ENCODE measurements at regions not wholly inside any gene's neighbourhood (a gene's known extent, or its start where the extent isn't known, plus 50 kb on each side); places are given as distances from the start of the nearest gene placed in this dataset.

DNA sequence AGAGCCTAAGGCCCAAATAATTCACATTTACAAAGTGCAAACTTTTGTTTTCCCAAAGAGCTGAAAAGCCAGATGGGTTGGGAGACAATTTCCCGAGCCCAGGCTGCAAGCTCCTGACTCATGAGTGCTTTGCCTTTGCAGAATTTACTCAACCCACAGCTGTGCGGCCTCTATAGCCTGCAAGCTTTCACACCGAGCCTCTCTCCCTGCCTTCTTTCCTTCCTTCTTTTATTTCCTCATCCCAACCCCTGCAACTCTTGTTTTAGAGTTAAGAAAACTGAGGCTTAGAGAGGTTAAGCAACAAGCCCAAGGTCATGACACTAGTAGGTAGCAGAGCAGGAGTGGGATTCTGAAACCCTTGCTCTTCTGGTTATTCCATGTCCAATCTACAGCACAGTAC, 203.0 kb upstream of the GPR26 start:
- no peak for DNase-seq

DNA sequence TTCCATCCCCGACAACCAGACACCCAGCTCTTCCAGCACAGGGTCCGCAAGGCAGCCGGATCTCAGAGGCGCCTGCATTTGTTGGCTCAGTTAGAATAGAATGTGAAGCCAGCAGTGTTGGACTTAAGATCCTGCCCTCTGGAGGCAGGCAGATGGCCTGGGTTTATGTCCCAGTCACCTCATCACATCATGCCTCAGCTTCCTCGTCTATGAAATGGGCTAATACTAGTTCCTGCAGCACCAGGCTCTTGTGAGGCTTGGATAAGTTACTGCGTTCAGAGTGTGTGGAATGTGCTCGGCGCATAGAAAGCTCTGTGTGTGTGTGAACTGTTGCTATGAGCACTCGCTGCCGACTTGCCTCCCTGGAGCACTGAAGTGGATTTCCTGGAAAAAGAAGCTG, 202.5 kb upstream of the GPR26 start:
- no peak for DNase-seq

DNA sequence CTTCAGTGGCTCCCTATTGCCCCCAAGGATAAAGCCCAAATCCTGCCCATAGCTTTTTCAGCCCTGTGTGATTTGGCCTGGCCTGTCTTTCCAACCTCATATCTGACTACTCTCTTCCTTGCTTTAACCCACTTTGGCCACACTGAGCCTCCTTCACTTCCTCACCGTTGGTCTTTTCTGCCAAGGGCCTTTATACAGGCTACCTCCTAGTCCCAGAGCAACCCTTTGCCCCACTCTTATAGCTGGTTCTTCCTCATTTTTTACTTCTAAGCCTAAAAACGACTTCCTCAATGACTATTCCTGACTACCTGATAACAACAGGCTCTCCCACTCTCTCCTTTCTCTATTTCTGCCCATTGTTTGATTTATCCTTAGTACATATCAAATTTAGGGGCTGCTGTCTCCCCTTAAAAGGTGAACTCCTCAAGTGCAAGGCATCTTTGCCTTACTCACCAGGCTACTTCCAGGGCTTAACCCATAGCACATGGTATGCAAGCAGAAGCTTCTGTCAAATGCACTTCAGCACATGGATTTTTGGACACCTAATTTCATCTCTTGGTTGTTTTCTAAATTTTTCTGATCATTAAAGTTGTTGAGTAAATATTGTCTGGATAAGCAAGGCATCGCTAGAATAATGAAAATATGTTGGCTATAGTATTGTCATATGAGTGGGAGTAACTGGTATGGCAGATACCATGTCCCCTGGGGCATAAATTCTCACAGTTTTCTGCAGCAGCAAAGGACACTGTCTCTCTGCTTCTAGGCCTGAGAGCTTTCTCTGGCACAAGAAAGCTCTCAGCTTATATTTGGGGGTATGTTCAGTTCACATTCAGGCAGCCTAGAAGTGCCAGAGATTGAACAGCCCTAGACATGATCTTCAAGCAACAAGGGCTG, 201.5 kb upstream of the GPR26 start:
- no peak for DNase-seq

DNA sequence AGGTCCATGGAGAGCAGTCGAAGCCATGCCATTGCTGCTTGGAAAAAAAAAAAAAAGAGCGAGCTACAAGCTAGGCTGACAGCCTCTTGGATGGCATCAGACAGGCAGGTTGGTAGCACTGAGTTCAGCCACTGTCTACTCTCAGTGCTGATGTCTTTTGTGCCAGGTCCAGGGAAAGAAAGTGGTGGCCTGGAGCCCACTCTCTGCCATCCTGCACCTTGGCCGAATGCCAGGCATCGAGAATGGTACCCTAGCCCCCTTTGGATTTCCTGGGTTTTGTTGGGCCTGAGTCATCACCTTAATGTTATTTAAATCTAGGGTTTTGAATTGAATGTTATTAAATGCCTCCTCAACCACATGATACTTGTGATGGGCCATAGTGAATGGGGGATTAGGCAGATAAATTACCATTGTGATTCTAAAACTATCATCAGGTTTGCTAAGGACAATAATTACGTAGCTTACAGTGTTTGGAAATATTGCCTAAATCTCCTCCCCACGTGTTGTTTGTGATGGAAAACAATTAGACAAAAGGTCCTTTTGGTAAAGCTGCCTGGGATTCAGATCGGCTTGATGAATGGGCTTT, 195.7 kb upstream of the GPR26 start:
- peak; percentile 54 to 72 for DNase-seq

DNA sequence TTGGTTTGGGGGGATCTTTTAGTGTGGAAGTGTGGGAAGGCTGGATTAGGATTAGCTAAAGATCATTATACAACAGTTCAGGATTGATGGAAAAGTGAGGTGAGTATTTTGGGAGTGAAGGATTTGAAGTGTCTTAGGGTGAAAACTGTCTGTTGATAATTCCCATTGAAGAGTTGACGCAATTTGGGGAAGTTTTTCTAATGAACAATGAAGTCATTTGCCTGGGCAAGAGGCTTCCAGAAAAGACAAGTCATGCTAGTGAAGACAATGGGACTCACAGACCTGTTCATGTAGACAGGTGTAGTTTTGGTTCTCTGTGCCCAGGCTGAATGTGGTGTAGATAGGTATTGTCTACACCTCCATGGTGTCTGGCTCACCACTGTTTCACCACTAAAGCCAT, 194.3 kb upstream of the GPR26 start:
- DNase-seq, result no peak

DNA sequence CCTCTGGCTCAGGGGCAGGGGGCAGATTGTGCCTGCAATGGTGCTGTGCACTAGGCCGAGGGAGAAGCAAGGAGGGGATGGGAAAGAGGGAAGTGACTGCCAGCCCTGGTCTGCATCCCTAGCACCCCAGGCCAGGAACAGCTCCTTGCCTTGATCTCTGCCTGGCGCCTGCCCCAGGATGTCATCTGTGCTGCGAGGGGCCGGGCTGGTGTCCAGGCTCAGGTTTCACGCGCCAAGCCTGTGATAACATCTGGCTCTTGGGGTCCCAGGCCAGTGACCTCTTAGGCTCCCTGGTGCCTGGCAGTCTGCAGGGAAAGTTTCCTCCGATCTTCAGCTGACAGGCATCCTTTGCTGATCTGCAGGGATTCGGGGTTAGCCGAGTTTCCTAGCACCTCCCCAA, 193.5 kb upstream of the GPR26 start:
- no peak for DNase-seq

DNA sequence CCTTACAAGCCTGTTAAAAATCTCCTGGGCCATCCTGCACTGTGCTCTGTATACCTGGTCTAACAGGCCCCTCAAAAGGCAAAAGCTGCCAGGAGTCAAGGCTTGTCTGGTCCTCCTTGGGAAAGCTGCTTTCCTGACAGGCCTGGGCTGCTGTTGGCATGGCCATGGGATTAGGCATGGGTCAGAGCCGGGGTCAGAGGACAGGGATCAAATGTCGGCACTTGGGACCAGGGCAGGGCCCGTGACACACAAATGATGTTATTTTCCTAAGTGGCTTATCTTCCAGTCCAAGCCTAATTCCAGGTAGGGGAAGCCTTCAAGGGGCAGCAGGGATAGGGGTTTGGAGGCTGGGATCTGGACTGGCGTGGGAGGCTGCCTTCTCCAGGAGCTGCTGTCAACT, 191.5 kb upstream of the GPR26 start:
- no peak for DNase-seq

DNA sequence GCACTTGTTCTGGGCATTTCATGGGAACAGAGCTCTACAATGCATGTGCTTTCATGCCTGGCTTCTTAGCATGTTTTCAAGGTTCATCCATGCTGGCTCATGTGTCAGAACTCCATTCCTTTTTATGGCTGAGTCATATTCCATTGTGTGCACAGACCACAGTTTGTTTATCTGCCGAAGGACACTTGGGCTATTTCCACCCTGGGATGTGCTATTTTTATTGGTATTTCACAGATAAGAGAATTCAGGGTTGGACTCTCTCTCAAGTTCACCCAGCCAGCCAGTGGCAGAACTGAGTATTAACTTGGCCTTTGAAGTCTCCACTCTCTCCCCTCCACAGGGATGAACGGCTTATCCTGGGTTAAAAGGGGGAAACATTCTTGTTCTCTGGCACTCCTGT, 190.7 kb upstream of the GPR26 start:
- DNase-seq, result no peak

DNA sequence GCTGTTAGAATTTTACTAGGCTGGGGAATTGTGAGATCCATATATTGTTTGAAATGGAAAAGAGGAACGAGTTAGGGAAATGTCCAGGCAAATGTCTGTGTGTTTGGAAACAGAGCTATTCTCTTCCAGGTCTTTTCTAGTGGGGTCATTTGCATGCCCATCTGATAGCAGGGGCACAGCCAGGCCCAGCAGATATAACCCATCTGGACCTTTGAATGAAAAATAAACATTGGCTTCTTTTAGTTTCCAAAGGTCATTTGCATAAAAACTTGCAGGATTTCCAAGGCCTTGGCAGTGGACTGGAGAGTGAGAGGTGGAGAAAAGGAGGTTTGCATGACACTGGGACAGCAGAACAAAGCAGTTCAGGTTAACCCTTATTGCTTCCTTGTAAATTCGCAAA, 188.0 kb upstream of the GPR26 start:
- no peak for DNase-seq

DNA sequence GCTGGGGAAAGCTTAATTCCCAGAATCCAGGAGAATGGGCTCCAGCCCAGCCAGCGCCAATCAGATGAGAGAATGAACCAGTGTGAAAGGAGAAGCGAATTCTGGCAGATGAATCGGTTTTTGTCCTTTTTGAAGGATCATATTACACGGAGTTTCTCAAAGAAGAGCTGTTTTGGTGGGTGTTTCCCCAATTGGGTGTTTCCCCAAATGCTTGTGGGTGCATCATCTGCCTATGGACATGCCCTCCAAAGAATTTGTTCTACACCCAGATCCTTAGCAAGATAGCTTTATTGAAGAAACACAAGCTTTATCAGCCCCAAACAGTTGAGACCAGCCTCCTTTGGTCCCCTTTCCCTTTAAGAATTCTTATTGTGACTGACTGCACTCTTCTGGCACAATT, 186.5 kb upstream of the GPR26 start:
- no peak for DNase-seq

DNA sequence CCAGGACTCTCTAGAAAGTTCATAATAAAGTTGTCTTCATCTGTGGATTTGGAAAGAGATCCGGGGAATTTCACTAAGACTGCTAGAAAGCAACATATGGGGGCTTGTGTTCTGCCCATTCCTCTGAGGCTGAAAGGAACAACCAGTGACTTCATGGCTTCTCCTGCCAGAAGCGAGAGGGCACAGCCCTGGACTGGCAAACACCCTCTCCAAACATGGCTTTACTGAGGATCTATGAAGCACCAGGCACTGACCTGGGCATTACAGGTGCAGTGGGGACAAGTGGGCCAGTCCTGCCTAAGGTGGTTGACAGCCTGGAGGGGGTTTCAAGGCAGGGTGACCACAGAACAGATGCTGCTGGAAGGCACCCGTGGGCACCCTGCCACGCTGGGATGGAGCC, 185.8 kb upstream of the GPR26 start:
- no peak for DNase-seq

DNA sequence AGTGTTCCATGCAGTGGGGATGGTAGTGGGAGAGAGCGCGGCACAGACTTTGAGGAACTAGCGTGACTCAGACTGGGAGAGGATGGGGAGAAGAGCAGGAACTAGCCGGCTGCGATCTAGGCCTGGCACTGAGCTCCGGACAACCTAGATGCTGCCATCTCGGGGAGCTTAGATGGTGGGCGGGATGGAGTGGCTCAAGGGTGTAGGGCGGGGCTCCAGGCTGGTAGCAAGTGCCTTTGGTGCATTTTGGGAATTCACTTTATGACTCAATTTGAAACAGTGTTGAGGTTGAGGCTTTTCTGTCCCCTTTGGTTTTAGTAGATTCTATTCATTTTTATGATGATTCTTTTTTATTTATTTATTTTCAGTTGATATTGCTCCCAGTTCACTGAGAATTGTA, 185.3 kb upstream of the GPR26 start:
- DNase-seq, result no peak

DNA sequence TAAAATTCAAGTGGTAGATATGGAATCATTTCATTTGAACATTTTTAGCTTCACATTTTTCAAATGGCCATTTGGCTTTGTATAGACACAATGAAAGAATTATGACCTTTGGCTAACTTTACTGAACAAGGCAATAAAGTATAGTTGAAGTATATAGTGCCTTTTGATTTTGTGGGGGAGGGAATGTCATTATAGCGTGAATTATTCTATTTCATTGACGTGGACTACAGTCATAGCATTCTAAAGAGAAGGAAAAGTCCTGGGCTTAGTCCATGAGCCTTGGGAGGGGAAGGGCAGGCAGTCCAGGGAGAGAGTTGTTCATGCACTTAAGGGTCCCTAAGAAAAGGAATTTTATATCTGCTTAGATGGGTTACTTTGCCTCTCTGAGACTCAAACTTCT, 181.4 kb upstream of the GPR26 start:
- DNase-seq, result no peak

DNA sequence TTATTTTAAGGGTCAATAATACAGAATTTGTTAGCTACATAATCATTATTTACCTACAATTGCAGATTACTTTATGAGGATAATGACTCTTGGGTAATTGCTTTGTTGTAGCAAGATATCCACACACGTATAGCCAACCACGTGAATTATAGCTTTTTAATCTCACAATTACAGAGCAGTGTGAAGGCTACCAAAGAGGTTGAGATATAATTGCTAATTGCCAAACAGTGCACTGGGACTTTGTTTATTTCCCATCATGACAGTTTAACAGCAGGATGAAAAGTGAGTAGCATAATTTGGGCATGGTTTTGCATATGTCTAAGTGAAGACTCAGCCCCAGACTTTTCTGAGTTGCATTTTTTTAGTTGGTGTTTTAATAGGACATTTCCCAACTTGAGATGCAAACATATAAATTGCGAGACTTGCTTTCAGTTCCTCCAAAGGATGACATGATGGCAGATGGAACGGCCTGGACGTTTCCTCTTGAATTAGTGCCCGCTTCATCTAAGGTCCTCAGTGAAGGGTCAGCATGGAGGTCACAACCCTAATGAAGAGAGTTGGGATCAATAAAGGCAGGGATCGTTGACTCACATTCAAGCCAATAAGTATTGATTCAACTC, 180.7 kb upstream of the GPR26 start:
- peak; percentile 27 to 66 for DNase-seq

DNA sequence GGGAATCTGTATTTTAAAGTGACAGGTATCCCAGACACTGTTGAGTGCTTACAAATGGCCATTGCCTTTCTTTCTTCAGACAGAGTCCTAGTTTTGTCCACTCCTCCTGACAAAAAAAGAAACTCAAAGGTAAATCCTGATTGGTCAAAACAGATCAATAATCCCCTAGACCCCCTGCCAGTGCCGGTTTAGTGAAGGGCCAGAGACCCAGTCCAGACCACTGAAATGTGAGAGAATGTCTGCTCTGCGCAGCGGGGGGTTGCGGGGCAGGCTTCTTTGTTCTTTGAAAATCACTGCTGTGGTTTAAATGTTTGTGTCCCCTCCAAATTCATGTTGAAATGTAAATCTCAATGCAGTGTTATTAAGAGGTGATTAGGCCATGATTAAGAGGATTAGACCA, 177.7 kb upstream of the GPR26 start:
- no peak for DNase-seq

DNA sequence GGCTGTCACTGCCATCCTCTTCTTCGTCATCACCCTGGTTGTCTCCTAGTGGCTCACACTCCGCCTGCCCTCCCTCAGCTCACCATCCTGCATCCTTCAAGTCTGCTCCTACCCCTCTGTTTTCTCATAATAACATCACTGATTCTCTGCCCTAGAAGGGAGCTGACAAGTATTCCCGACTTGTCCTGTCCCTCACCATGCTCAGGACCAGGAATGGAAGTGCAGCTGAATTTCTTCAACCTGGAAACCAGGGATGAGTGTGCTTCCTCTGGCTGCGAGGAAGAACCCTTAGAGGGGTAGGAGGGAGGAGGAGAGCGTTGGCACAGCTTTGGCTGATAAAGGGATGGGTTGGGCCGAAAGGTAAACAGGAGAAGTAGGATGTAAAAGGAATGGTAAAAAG, 174.8 kb upstream of the GPR26 start:
- no peak for DNase-seq

DNA sequence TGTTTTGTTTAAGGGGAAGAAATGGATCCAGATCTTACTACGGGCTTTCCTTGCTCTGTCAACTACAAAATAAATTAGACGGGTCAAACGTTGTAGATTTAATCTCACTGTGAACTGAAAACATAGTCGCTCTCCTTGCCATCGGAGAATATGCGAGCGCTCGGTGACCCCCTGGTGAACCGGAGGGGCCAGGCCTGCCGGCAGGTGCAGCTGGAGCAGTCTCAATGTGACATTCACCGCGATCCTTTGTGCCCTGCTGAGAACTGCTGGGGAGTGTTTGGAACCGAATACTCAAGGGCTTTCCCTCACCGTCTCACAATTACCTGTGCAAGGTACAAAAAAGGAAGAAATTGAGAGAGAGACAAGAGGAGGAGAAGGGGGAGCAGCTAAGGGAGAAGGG, 174.1 kb upstream of the GPR26 start:
- DNase-seq, result no peak

DNA sequence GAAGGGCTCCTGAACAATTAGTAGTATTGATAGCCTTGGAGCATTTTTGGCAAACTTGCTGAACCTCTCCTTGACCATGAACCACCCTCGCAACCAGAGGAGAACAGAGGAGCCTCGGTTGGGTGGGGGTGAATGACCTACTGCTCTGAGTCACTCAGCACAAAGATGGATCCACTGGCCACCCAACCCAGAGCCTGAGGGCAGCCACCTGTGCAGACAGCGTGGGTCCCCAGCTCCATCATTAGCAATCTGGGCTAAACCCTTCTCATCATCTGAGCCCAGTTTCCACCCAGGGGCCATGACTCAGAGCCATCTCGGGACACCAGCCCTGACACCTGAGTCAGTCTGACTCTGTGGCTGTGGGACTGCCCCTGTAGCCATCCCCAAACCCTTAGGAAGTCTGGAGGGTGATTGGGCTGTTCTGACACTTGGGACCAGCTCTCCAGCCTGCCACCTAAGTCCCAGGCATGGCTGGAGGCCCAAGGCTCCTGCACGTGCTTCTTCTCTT, 171.8 kb upstream of the GPR26 start:
- DNase-seq, result no peak

DNA sequence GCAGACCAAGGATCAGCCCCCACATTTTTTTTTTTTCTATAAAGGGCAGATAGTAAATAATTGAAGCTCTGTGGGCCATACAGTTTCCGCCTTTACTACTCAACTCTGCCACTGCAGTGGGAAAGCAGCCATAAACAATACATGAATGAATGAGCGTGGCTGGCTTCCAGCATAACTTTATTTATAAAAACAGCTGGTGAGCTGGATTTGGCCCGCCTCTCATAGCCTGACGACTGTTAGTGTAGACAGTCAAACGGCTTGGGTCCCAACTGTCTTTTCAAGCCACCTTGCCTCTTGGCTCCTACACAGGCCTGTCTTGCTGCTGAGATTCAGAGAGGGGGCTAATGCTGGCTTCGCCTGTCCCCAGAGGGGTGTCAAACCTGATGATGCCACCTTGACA, 169.8 kb upstream of the GPR26 start:
- DNase-seq, result no peak

DNA sequence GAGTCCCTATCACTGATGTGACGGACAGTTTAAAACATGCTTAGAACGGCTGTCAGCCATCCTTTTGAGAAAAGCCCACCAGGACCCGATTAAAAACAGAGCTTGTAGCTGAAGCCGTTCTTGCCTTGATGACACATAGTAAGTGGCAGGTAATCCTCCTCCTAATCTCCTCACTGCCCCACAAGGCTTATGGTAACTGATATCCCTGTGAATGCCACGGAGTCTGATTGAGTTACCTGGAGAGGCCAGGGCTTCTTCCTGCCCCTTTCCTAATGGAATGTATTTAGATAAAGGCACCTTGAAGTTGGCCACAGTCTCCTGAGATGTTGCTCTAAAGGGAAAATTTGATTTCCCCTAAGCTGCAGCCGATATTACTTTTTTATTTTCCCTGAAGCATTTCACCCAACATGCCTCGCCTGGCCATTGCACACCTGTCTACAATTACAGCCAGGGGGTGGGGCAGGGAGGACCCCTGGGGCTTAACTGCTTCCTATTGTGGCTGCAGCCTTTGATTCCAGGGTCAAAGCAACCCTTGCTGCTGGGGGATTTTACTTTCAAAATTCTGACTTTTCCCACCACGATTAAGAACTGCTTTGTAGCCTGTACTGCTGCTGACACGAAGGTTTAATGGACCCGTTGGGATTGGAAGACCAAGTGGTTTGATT, 169.0 kb upstream of the GPR26 start:
- DNase-seq, result peak; percentile 30 to 33

DNA sequence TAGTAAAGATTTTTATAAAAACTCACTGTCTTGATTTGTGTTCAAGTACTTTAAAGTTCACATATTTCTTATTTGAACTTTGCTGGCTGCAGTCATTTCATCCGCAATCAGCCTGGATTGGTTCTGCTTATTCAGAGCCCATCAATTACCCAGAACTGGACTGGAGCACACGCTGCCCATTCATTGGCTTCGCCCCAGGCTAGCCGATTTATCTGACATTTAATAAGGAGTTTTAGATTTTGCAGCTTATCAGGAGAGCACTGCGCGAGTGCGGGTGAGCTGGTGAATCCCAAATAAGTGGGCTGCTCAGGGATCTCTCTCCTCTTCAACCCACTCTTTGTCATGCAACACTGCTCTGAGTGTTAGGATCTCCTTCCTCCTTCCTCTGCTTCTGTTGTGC, 166.0 kb upstream of the GPR26 start:
- DNase-seq, result no peak

DNA sequence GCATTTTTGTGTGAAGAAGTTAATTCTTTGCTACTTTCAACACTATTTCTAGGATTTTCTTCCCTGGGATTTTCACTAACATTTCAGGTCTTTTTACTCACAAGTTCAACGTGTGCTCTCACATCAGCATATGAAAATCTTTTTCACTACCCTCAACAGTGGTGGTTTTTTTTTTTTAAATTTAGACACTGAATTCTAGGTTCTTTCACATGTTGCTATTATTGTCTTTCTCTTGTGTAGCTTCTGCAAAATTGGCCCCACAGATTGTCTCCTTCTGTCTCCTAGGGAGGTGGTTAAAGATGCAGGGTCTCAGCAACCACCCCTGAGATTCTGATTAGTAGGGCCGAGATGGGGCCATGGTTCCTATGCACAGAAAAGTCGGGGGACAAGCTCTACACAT, 165.0 kb upstream of the GPR26 start:
- DNase-seq, result no peak

DNA sequence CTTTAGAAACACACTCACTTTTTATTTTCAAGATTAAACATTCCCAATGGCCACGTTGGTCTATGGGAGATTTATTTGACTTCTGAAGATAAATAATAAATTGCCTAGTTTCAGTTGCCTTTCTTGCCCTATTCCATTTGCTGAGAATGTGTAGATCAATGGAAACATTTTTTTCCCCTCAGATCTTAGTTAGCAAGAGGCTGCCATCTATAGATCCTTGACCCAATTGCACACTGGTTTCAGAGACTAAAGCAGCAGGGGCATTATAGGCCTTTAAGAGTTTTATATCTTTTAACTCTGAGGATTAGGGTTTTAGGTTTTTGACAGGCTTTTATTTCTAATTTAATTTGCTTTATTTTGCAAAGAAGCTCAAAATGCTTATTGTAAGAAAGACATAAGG, 163.2 kb upstream of the GPR26 start:
- peak in 1 of 2 experiments; percentile 10 for DNase-seq

DNA sequence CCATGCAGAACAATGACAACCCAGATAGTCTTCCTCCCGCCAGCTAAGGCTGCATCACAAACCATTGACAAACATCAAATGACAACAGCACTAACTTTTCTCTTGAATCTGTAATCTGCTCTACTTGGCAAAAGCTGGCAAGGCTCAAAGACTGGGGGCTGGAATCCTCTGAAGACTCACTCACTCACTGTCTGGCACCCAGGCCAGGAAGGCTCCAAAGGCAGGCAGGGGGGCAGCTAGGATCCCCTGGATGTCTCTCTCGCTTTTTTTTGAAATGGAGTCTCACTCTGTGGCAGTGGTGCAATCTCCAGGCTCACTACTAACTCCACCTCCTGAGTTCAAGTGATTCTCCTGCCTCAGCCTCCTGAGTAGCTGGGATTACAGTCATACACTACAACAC, 159.7 kb upstream of the GPR26 start:
- DNase-seq, result no peak

Measured in NCI-H1930 (cell line).